CD4-positive, alpha-beta T cell (primary cell): ENCODE measurements at regions not wholly inside any gene's neighbourhood (a gene's known extent, or its start where the extent isn't known, plus 50 kb on each side); places are given as distances from the start of the nearest gene placed in this dataset.

Experiments
- ATAC-seq: fragments of 200-7000 bp; cut with Tn5 transposase; one replicate; pipeline ENCODE4 v1.10.0; 2022; ENCODE audit warnings: mild to moderate bottlenecking; ENCODE audit not compliant: poor library complexity
- CTCF ChIA-PET: fragments of 350-600 bp; sonication (Branson Sonifier 250); formaldehyde crosslinking; loops from one replicate; lab custom pipeline; 2021; ENCODE audit warnings: antibody characterized with exemption, inconsistent platforms; lab: Charles Lee
- POLR2A ChIA-PET: fragments of 350-600 bp; sonication (Branson Sonifier 250); formaldehyde crosslinking; loops from one replicate; lab custom pipeline; 2021; ENCODE audit warnings: antibody characterized with exemption, inconsistent platforms; lab: Charles Lee
- DNase-seq, 14 experiments: peaks; one replicate each; pipeline ENCODE4 v3.0.0-alpha.2; 2013 to 2020; ENCODE audit warnings: mixed read lengths in 2 of 14
- H3K27ac ChIP-seq, 2 donors: one replicate each; pipeline versions ENCODE4 v1.5.1 to v1.7.0; 2013; ENCODE audit warnings: low read length in 2 of 2, low read depth in 1 of 2, mild to moderate bottlenecking in 1 of 2
- H3K27me3 ChIP-seq, 2 experiments: 1 replicate in 1 of 2; 2 replicates in 1 of 2; pipeline versions ENCODE4 v1.6.1 to v1.7.0; 2013; ENCODE audit warnings: low read length in 2 of 2, control low read depth in 1 of 2, mild to moderate bottlenecking in 1 of 2, moderate library complexity in 1 of 2; ENCODE audit not compliant: insufficient read depth in 2 of 2, control insufficient read depth in 1 of 2
- H3K36me3 ChIP-seq: one replicate; pipeline ENCODE4 v1.6.1; 2013; ENCODE audit warnings: low read length, control low read depth; ENCODE audit not compliant: insufficient read depth
- H3K4me1 ChIP-seq: one replicate; pipeline ENCODE4 v1.6.1; 2013; ENCODE audit warnings: low read length, control low read depth; ENCODE audit not compliant: insufficient read depth
- H3K4me3 ChIP-seq: one replicate; pipeline ENCODE4 v1.5.1; 2013; ENCODE audit warnings: mild to moderate bottlenecking, low read length, moderate library complexity
- H3K9me3 ChIP-seq, 2 experiments: 1 replicate in 1 of 2; 2 replicates in 1 of 2; pipeline versions ENCODE4 v1.6.1 to v1.7.0; 2013; ENCODE audit warnings: low read length in 2 of 2, mild to moderate bottlenecking in 2 of 2, control low read depth in 1 of 2, moderate library complexity in 1 of 2; ENCODE audit not compliant: control insufficient read depth in 1 of 2, insufficient read depth in 1 of 2
- H3K27ac Mint-ChIP-seq: one replicate; pipeline ENCODE4 v1.8.0; 2020; ENCODE audit warnings: mixed read lengths
- H3K27me3 Mint-ChIP-seq: one replicate; pipeline ENCODE4 v1.8.0; 2021; ENCODE audit warnings: mixed read lengths
- H3K36me3 Mint-ChIP-seq: one replicate; pipeline ENCODE4 v1.8.0; 2021; ENCODE audit warnings: low read depth, mixed read lengths
- H3K4me1 Mint-ChIP-seq: one replicate; pipeline ENCODE4 v1.8.0; 2021; ENCODE audit warnings: low read depth, mixed read lengths
- H3K4me3 Mint-ChIP-seq: one replicate; pipeline ENCODE4 v1.8.0; 2020; ENCODE audit warnings: mild to moderate bottlenecking, mixed read lengths
- H3K9me3 Mint-ChIP-seq: one replicate; pipeline ENCODE4 v1.8.0; 2020; ENCODE audit warnings: mixed read lengths
- intact Hi-C, 2 experiments: fragments of 100-400 bp; cut with DNase I in 1 of 2; cut with micrococcal nuclease in 1 of 2; formaldehyde crosslinking; loops; one replicate each; pipeline versions ENCODE4 v1.15.1 to v1.9.0; 2023 to 2025; cut with DNase I, micrococcal nuclease
- TF ChIP-seq, protein P1 (sequence below): fragments of 200-600 bp; IDR thresholded peaks from one replicate; pipeline ENCODE4 v1.8.0; 2022; ENCODE audit warnings: antibody characterized with exemption, mild to moderate bottlenecking

GRCh38 chr12:13891902-13892301, 89.5 kb downstream of the GRIN2B start:
- no peaks in the 10 kb centered on the region for H3K4me1 Mint-ChIP-seq
- CTCF ChIA-PET = interaction anchor here (1.0 kb wide), 1 partner anchor 14 kb away, joined by 3 read pairs; no protein-coding TSS in a partner anchor
- TF ChIP-seq, protein P1, sequence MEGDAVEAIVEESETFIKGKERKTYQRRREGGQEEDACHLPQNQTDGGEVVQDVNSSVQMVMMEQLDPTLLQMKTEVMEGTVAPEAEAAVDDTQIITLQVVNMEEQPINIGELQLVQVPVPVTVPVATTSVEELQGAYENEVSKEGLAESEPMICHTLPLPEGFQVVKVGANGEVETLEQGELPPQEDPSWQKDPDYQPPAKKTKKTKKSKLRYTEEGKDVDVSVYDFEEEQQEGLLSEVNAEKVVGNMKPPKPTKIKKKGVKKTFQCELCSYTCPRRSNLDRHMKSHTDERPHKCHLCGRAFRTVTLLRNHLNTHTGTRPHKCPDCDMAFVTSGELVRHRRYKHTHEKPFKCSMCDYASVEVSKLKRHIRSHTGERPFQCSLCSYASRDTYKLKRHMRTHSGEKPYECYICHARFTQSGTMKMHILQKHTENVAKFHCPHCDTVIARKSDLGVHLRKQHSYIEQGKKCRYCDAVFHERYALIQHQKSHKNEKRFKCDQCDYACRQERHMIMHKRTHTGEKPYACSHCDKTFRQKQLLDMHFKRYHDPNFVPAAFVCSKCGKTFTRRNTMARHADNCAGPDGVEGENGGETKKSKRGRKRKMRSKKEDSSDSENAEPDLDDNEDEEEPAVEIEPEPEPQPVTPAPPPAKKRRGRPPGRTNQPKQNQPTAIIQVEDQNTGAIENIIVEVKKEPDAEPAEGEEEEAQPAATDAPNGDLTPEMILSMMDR = no peak
- Histone ChIP-seq H3K27ac (no peak overlapping the region), H3K36me3 (no peaks in the 10 kb centered on the region), H3K27me3 (no peaks in the 10 kb centered on the region), H3K4me1 (no peaks in the 10 kb centered on the region), H3K4me3 (no peak overlapping the region), H3K9me3 (no peaks in the 10 kb centered on the region)
- DNase-seq = no peak
- no peaks in the 10 kb centered on the region for H3K36me3 Mint-ChIP-seq
- H3K4me3 Mint-ChIP-seq = no peak overlapping the region
- intact Hi-C loops = no loop called here
- no peaks in the 10 kb centered on the region for H3K9me3 Mint-ChIP-seq
- POLR2A ChIA-PET = no interaction called here
- no peak overlapping the region for H3K27ac Mint-ChIP-seq
- H3K27me3 Mint-ChIP-seq = peaks cover 11% of the 10 kb centered on the region
- ATAC-seq = no peak

GRCh38 chr12:13890943-13891342, 90.5 kb downstream of the GRIN2B start:
- Histone ChIP-seq H3K9me3 (no peaks in the 10 kb centered on the region), H3K27me3 (no peaks in the 10 kb centered on the region), H3K27ac (no peak overlapping the region), H3K36me3 (no peaks in the 10 kb centered on the region), H3K4me1 (no peaks in the 10 kb centered on the region), H3K4me3 (no peak overlapping the region)
- Mint-ChIP-seq H3K4me3 (no peak overlapping the region), H3K9me3 (no peaks in the 10 kb centered on the region), H3K4me1 (no peaks in the 10 kb centered on the region), H3K36me3 (no peaks in the 10 kb centered on the region), H3K27me3 (peaks cover 11% of the 10 kb centered on the region), H3K27ac (no peak overlapping the region)
- no peak for ATAC-seq
- intact Hi-C loops = no loop called here
- DNase-seq = no peak
- POLR2A ChIA-PET = no interaction called here
- CTCF ChIA-PET = interaction anchor here (1.0 kb wide), 1 partner anchor 15 kb away, joined by 3 read pairs; no protein-coding TSS in a partner anchor
- TF ChIP-seq, protein P1 = no peak

GRCh38 chr12:13887779-13888388, 93.5 kb downstream of the GRIN2B start:
- Histone ChIP-seq H3K9me3 (no peaks in the 10 kb centered on the region), H3K27ac (no peak overlapping the region), H3K4me1 (no peaks in the 10 kb centered on the region), H3K4me3 (no peak overlapping the region), H3K36me3 (no peaks in the 10 kb centered on the region), H3K27me3 (no peaks in the 10 kb centered on the region)
- no peak for DNase-seq
- ChIA-PET CTCF (no interaction called here), POLR2A (no interaction called here)
- Mint-ChIP-seq H3K27me3 (peaks cover 20% of the 10 kb centered on the region), H3K27ac (no peak overlapping the region), H3K36me3 (no peaks in the 10 kb centered on the region), H3K4me1 (no peaks in the 10 kb centered on the region), H3K9me3 (no peaks in the 10 kb centered on the region), H3K4me3 (no peak overlapping the region)
- no peak for ATAC-seq
- TF ChIP-seq, protein P1 = no peak
- intact Hi-C loops = no loop called here
